Endodermal cell (in vitro differentiated cells): ENCODE measurements at regions not wholly inside any gene's neighbourhood (a gene's known extent, or its start where the extent isn't known, plus 50 kb on each side); places are given as distances from the start of the nearest gene placed in this dataset.

Experiments
- DNase-seq: peaks from one replicate; pipeline ENCODE4 v3.0.0-alpha.2; 2017
- H3K27ac ChIP-seq: 2 replicates; pipeline ENCODE4 v1.5.1; 2013; ENCODE audit warnings: mild to moderate bottlenecking, low read depth, low read length, moderate library complexity
- H3K27me3 ChIP-seq: 2 replicates; pipeline ENCODE4 v1.6.1; 2013; ENCODE audit warnings: mild to moderate bottlenecking, low read length, moderate library complexity; ENCODE audit not compliant: insufficient read depth, control insufficient read depth, poor library complexity, severe bottlenecking
- H3K36me3 ChIP-seq: 2 replicates; pipeline ENCODE4 v1.7.0; 2013; ENCODE audit warnings: mild to moderate bottlenecking, low read length, moderate library complexity; ENCODE audit not compliant: control insufficient read depth, insufficient read depth
- H3K4me1 ChIP-seq: one replicate; pipeline ENCODE4 v1.7.0; 2013; ENCODE audit warnings: low read length; ENCODE audit not compliant: control insufficient read depth, insufficient read depth
- H3K4me3 ChIP-seq: 2 replicates; pipeline ENCODE4 v1.5.1; 2013; ENCODE audit warnings: mild to moderate bottlenecking, low read length, moderate library complexity
- H3K9ac ChIP-seq: 2 replicates; pipeline ENCODE4 v1.6.1; 2013; ENCODE audit warnings: mild to moderate bottlenecking, low read length, moderate library complexity; ENCODE audit not compliant: poor library complexity, severe bottlenecking; ENCODE audit errors: extremely low read depth
- H3K9me3 ChIP-seq: 2 replicates; pipeline ENCODE4 v1.6.1; 2013; ENCODE audit warnings: mild to moderate bottlenecking, low read length, moderate library complexity; ENCODE audit not compliant: control insufficient read depth
- H3K27ac Mint-ChIP-seq: 2 replicates; pipeline ENCODE4 v1.8.0; 2020; ENCODE audit warnings: mixed read lengths
- H3K27me3 Mint-ChIP-seq: 2 replicates; pipeline ENCODE4 v1.8.0; 2021; ENCODE audit warnings: mild to moderate bottlenecking, mixed read lengths; ENCODE audit not compliant: insufficient read depth
- H3K36me3 Mint-ChIP-seq: 2 replicates; pipeline ENCODE4 v1.8.0; 2020; ENCODE audit warnings: low read depth, mixed read lengths
- H3K4me1 Mint-ChIP-seq: 2 replicates; pipeline ENCODE4 v1.8.0; 2020; ENCODE audit warnings: mixed read lengths
- H3K4me3 Mint-ChIP-seq: 2 replicates; pipeline ENCODE4 v1.8.0; 2020; ENCODE audit warnings: mild to moderate bottlenecking, moderate library complexity, mixed read lengths
- H3K9me3 Mint-ChIP-seq: 2 replicates; pipeline ENCODE4 v1.8.0; 2020; ENCODE audit warnings: mild to moderate bottlenecking, mixed read lengths
- WGBS, 2 experiments: methylation state at CpG; one replicate each; pipeline versions ENCODE4 v1.1.5 to v1.1.7; 2013; ENCODE audit warnings: missing lambda C conversion rate in 2 of 2, mixed read lengths in 1 of 2; ENCODE audit not compliant: insufficient coverage in 1 of 2, insufficient read length in 1 of 2; 5-methylcytosine and 5-hydroxymethylcytosine counted together
- TF ChIP-seq, protein P1 (sequence below): fragments of 200-600 bp; sonication (generic); conservative IDR thresholded peaks from 2 replicates; pipeline ENCODE4 v1.5.0; 2021; ENCODE audit warnings: antibody characterized with exemption, mild to moderate bottlenecking

DNA sequence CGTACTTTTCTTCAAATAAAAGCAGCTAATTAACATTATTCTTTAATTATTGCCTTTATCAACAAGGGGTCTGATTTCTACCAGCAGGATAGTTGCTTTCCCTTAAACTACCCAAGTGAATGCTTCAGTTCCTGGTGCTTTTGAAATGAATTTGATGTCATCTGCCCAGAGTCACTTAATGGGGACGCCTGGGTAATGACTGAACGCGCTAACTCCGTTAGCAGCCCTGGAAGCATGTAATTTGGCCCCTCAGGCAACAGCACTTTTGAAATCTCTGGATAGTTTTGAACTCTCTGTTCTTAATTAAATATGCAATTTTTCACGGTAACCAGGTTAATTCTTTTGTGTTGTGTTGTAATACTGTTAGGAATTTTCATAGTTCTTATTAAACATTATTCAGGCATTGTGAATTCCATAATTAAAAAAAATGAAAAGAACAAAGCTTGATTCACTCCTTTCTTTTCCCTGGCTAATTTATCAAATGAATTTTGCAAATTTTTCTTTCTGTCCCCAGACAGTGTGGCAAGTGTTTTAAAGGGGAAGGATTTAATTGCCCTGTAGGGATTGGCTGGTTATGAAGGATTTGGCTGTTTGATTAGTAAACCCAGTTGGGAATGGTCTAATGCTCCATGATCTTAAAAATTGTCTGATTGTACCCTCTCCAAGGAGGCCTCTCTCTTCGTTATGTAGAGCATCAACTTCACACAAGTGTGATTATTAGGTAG is 137.5 kb upstream of the MYL2 start:
- WGBS, 2 experiments, result 92 to 95% methylated on average over 5 to 7 of the region's 7 CpGs
- no peak overlapping the region for H3K27ac ChIP-seq
- peaks cover 31% of the 10 kb centered on the region for H3K4me1 Mint-ChIP-seq

DNA sequence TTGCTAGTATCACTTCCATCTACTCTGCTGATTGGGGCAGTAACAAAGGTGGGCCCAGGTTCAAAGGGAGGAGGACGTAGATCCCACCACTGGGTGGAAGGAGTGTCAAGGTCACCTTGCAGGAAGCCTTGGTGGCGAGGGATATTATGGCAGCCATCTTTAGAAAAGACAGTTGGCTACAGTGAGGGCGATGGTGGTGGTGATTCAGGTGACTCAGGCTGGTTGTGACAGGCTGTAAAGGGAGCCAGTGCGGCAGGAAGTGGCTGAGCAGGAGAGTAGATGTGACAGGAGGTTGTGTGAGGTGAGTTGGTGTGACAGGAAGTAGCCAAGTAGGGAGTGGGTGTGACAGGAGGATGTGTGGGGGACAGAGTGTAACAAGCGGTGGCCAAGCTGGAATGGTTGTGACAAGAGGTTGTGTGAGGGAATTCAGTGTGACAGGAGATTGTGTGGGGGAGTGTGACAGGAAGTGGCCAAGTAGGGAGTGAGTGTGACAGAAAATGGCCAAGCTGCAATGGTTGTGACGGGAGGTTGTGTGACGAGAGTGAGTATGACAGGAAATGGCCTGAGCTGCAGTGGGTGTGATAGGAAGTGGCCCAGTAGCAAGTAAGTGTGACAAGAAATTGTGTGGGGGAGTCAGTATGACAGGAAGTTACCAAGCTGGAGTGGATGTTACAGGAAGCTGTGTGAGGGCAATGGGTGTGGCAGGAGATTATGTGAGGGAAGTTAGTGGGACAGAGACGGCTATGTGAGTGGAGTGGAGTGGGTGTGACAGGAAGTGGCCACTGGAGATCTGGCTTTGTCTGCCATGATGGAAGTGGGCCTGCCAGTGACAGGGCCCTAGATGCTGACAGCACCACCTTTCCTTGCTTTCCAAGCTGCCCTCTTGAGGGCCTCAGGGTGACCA is 136.5 kb upstream of the MYL2 start:
- Histone ChIP-seq H3K27me3 (no peaks in the 10 kb centered on the region), H3K9me3 (no peaks in the 10 kb centered on the region), H3K27ac (no peak overlapping the region), H3K9ac (no peak overlapping the region), H3K4me3 (no peak overlapping the region), H3K4me1 (no peaks in the 10 kb centered on the region), H3K36me3 (no peaks in the 10 kb centered on the region)
- H3K27me3 Mint-ChIP-seq, result no peaks in the 10 kb centered on the region
- TF ChIP-seq, protein P1, sequence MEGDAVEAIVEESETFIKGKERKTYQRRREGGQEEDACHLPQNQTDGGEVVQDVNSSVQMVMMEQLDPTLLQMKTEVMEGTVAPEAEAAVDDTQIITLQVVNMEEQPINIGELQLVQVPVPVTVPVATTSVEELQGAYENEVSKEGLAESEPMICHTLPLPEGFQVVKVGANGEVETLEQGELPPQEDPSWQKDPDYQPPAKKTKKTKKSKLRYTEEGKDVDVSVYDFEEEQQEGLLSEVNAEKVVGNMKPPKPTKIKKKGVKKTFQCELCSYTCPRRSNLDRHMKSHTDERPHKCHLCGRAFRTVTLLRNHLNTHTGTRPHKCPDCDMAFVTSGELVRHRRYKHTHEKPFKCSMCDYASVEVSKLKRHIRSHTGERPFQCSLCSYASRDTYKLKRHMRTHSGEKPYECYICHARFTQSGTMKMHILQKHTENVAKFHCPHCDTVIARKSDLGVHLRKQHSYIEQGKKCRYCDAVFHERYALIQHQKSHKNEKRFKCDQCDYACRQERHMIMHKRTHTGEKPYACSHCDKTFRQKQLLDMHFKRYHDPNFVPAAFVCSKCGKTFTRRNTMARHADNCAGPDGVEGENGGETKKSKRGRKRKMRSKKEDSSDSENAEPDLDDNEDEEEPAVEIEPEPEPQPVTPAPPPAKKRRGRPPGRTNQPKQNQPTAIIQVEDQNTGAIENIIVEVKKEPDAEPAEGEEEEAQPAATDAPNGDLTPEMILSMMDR, result peak; percentile 54
- H3K27ac Mint-ChIP-seq, result peak overlapping the region; percentile 8
- H3K4me3 Mint-ChIP-seq, result no peak overlapping the region
- H3K4me1 Mint-ChIP-seq, result peaks cover 23% of the 10 kb centered on the region
- DNase-seq, result peak; percentile 64
- WGBS, 2 experiments, result 94 to 97% methylated on average over 5 to 8 of the region's 8 CpGs
- no peaks in the 10 kb centered on the region for H3K9me3 Mint-ChIP-seq
- H3K36me3 Mint-ChIP-seq, result no peaks in the 10 kb centered on the region

More for the DNA sequence above, 137.5 kb upstream of the MYL2 start:
- H3K4me1 ChIP-seq, result peaks cover 3% of the 10 kb centered on the region
- H3K4me3 ChIP-seq, result no peak overlapping the region
- Mint-ChIP-seq H3K9me3 (no peaks in the 10 kb centered on the region), H3K4me3 (no peak overlapping the region), H3K36me3 (no peaks in the 10 kb centered on the region), H3K27me3 (no peaks in the 10 kb centered on the region), H3K27ac (no peak overlapping the region)
- no peaks in the 10 kb centered on the region for H3K9me3 ChIP-seq
- DNase-seq, result no peak
- no peak overlapping the region for H3K9ac ChIP-seq
- TF ChIP-seq, protein P1, result no peak
- H3K27me3 ChIP-seq, result no peaks in the 10 kb centered on the region
- H3K36me3 ChIP-seq, result no peaks in the 10 kb centered on the region

DNA sequence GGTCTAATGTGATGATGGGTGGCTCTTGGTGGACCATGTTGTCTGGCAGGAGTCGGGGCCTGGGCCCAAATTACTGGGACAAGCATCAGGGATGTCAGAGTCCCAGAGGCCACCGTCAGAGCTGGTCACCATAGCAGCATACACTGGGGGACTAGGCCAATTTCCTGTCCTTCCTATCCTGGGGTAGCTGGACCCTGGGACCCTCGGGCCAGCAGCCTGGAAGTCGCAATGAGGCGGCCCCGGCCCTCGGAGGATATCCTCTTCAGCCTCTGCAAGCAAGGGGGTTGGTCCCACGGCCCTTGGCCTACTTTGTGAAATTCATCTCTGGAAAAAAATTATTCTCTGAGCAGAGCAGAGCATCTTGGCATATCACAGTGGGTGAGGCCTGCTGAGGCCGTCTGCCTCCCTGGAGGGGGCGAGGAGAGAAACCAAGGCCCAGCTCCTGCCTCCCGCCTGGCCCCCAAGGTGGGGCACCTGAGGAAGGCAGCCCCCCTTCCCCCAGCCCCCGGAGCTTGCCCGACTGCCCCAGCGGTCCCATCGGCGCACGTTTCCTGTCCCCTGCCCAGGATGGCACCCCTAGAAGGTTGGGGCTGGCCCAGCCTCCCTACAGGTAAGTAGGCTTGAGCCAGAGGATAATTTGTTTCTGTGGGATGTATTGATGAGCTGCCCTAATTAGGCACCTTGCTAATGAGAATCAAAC is 135.0 kb upstream of the MYL2 start:
- no peak overlapping the region for H3K27ac Mint-ChIP-seq
- no peak for DNase-seq

More for the DNA sequence above, 135.0 kb upstream of the MYL2 start:
- Histone ChIP-seq H3K27ac (no peak overlapping the region), H3K9ac (no peak overlapping the region), H3K36me3 (no peaks in the 10 kb centered on the region), H3K9me3 (no peaks in the 10 kb centered on the region), H3K4me3 (no peak overlapping the region), H3K27me3 (no peaks in the 10 kb centered on the region), H3K4me1 (no peaks in the 10 kb centered on the region)
- peaks cover 17% of the 10 kb centered on the region for H3K4me1 Mint-ChIP-seq
- H3K27me3 Mint-ChIP-seq, result no peaks in the 10 kb centered on the region
- H3K4me3 Mint-ChIP-seq, result no peak overlapping the region
- TF ChIP-seq, protein P1, result no peak
- H3K36me3 Mint-ChIP-seq, result no peaks in the 10 kb centered on the region
- 95 to 100% methylated on average over 4 to 17 of the region's 17 CpGs for WGBS, 2 experiments
- no peaks in the 10 kb centered on the region for H3K9me3 Mint-ChIP-seq
